ENCODE measurements at regions not wholly inside any gene's neighbourhood (a gene's known extent, or its start where the extent isn't known, plus 50 kb on each side); places are given as distances from the start of the nearest gene placed in this dataset.

DNA sequence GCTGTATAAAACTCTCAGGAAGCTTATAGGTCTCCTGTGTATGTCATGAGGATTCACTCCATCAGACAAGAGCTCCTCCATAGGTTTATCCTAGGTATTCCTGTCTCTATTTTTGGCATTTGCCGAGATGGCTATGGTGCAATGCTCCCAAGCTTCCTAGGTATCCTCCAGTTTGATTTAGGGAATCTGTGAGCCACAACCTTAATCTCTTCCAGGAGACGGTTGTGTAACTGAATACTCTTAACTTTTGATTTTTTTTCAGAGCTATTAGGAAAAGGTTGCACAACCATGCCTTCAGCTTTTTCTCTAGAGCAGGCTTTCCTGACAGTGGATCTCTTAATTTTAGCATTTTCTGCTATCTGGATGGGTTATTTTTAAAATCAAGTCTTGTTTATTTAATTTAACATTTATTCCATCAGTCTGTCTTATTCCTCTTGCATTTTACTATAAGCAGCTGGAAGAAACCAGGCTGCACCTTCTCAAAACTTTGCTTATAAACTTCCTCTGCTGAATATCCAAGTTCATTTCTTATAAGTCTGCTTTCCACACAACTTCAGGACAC, 69.4 kb upstream of the BACE2 start:
- TF ChIP-seq, protein P1, sequence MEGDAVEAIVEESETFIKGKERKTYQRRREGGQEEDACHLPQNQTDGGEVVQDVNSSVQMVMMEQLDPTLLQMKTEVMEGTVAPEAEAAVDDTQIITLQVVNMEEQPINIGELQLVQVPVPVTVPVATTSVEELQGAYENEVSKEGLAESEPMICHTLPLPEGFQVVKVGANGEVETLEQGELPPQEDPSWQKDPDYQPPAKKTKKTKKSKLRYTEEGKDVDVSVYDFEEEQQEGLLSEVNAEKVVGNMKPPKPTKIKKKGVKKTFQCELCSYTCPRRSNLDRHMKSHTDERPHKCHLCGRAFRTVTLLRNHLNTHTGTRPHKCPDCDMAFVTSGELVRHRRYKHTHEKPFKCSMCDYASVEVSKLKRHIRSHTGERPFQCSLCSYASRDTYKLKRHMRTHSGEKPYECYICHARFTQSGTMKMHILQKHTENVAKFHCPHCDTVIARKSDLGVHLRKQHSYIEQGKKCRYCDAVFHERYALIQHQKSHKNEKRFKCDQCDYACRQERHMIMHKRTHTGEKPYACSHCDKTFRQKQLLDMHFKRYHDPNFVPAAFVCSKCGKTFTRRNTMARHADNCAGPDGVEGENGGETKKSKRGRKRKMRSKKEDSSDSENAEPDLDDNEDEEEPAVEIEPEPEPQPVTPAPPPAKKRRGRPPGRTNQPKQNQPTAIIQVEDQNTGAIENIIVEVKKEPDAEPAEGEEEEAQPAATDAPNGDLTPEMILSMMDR (IDR thresholded peaks at IDR 0.05) = no peak

DNA sequence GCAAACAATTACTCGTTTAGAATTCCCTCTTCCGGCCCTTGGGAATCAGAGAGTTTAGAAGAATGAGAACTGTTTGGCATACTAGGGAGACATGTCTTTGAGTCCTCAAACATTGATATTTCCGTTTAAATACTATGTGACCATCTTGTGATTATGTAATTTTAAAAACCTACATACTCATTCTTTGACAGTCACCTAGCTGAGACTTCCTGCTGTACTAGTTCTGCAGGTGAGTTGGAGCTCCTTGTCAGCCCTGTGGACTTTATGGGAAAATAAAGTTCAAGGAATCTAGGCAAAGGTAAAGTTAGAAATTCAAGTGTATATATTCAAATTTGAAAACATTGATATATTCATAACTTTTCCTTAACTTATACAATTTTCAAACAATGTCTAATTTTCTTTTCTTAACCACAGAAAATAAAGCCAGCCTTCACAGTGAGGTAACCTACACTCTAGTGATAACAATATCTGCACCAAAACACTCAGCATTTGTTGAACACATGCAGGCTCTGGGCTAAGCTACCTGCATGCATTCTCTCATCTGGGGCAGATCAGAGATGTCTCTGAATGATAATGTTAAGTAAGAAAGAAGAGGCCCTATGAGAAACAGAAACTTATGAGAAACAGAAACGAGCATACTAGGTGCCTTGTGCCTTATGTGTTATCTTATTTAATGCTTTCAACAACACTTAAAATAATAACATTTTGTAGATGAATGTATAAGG, 67.0 kb upstream of the BACE2 start:
- TF ChIP-seq, protein P1 (IDR thresholded peaks at IDR 0.05) = no peak

DNA sequence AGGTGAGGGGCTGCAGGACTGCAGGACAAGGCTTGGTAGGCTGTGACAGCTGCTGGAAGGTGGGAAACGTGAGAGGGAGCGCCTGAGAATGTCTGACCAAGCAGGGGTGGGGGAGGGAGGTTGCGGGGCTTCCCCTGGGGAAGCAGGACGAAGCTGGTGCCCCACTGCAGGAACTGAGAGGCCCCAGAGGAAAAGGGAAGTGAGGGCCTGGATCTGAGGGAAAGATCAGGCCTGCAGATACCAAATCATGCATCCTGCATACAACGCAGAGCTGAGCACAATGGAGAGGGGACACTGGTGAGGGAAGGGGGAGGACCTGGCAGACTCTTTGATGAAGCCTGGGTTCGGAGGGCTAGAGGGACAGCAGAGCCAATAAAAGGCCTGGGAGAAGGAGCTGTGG, 65.7 kb upstream of the BACE2 start:
- TF ChIP-seq, protein P1 (IDR thresholded peaks at IDR 0.05) = no peak

DNA sequence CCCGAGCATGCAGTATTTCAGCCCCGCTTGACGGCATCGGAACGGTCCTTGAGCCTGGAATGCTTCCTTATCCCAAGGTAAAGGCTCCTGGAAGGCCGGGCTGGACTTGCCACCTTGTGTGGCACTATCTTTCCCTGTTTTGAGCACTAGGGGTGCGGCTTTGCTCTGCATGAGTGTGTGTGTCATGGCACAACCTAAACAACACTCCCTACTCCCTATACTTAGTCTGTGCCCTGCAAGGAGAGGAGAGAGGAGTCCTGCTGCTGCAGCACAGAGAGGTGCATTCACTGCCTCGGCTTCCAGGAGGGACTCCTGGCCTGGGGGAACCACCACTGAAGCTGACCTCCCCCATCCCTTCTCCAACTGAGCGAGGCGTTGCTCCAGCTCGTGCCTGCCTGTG, 60.4 kb upstream of the BACE2 start:
- TF ChIP-seq, protein P1 (IDR thresholded peaks at IDR 0.05) = no peak

DNA sequence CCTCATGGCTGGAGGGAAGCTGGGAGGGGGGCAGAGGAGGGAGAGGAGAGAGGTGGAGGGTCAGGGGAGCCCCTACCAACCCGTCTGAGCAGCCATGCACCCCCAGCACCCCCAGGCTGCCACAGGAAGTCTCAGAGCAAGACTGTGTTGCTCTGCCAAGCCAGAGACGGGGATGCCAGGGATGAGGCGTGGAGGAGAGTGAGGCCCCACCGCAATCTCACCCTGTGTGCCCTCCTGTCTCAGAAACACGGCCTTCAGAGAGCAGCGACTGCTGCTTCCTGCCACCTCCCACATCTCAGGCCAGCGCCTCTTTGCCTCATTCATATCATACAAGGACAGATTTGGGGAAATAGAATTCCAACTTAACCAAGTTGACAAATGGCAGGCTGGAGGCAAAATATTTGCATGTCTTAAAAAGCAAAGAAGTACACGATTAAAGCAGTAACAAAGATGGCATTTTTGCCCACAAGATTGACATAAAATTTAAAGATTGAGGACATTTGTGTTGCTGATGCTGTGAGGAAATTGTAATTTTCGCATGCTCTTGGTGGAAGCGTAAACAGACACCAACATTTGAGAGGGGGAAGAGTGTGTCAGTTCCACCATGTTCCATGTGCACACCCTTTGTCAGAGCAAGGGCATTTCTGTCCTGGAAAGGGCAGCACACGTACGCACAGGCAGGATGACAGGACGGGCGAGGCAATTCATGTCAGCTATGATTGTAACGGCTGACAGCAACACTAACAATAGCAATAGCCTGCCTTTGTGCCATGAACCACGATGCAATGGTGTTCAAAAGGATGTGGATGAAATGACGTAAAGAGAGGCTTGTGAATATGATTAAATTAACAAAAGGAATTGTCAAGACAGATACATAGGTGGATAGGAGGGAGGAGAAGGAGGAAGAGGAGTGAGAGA, 59.0 kb upstream of the BACE2 start:
- TF ChIP-seq, protein P1 (IDR thresholded peaks at IDR 0.05) = no peak

DNA sequence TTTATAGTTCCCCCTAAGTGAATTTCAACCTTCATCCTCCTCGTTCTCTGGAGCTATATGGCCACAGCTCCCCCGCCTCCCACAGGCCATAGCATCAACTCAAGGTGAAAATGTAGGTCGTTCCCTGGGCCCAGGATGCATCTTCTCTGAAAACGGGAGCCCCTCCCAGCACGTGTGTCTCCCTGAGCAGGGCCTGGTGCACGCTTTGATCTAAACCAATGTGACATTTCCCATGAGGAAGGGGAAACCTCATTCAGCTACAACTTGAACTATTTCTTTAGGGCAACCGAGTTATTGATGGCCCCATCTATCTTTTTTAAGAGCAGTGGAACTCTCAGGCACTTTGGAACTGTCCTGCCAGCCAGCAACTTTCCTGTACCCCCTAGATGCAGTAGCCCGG, 57.8 kb upstream of the BACE2 start:
- TF ChIP-seq, protein P1 (IDR thresholded peaks at IDR 0.05) = no peak

DNA sequence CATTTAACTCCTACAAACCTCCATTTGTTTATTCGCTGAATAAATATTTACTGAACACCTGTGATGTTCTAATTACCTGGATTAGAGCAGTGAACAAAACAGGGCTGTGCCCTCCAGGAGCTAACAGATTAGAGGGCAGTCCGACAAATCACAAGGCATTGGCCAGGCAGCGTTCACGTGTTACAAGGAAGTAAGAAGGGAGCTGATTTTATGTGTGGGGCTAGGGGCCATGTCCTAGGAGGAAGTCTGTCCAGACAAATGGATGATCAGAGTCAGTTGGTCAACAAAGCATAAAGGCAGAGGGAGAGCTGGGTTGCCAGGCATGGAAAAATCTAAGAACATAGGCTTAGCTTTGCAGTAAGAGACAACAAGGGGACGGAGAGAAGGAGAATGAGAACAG, 57.3 kb upstream of the BACE2 start:
- TF ChIP-seq, protein P1 (IDR thresholded peaks at IDR 0.05) = no peak

All from LNCAP (cell line).